ENCODE measurements at regions not wholly inside any gene's neighbourhood (a gene's known extent, or its start where the extent isn't known, plus 50 kb on each side); places are given as distances from the start of the nearest gene placed in this dataset.

- TF ChIP-seq CTCF (conservative IDR thresholded peaks at IDR 0.05; ENCODE audit: low read length) (no peak), EZH2phosphoT487 (IDR thresholded peaks at IDR 0.05; ENCODE audit: borderline replicate concordance) (no peak)
Measured at GRCh38 chr3:87848003-87848402, 210.8 kb downstream of the CGGBP1 start.
